ENCODE measurements at regions not wholly inside any gene's neighbourhood (a gene's known extent, or its start where the extent isn't known, plus 50 kb on each side); places are given as distances from the start of the nearest gene placed in this dataset.
"Not testable (repeated sequence)": the region's sequence is repeated elsewhere in the genome, so short reads cannot be mapped to it uniquely, and the experiment has no call there.

DNA sequence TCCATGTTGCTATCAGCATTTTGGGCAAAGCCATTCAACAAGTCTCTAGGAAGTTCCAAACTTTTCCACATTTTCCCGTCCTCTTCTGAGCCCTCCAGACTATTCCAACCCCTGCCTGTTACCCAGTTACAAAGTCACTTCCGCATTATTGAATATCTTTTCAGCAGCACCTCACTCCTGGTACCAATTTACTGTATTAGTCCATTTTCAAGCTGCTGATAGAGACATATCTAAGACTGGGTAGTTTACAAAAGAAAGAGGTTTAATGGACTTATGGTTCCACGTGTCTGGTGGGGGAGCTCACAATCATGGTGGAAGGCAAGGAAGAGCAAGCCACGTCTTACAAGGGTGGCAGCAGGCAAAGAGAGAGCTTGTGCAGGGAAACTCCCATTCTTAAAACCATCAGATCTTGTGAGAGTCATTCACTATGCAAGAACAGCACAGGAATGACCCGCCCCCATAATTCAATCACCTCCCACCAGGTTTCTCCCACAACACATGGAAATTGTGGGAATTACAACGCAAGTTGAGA lies 435.6 kb upstream of the GRM7 start:
- Histone ChIP-seq H3K4me1 (replicated peaks; ENCODE audit: insufficient read depth) (no peaks in the 10 kb centered on the region), H3K4me3 (no peak overlapping the region), H3K36me3 (ENCODE audit: low read depth) (no peaks in the 10 kb centered on the region), H3K27me3 (ENCODE audit: insufficient read depth, low read depth) (no peaks in the 10 kb centered on the region), H3K27ac (no peak overlapping the region), H3K9me2 (ENCODE audit: insufficient read depth) (no peaks in the 10 kb centered on the region), H3K9me3 (ENCODE audit: insufficient read depth, low read depth) (peaks cover 8% of the 10 kb centered on the region), H3K4me2 (no peak overlapping the region), H3F3A (ENCODE audit: insufficient read depth, low read depth) (no peaks in the 10 kb centered on the region), H4K20me1 (ENCODE audit: insufficient read depth) (no peaks in the 10 kb centered on the region), H3K79me2 (ENCODE audit: low read depth) (no peaks in the 10 kb centered on the region), H2AFZ (no peak overlapping the region)
- ChIA-PET POLR2A (ENCODE audit: unreplicated experiment) (no interaction called here), CTCF (no interaction called here)
- intact Hi-C loops (cut with micrococcal nuclease; ENCODE audit: unreplicated experiment): no loop called here
- BruUV-seq (replicated peaks): no TSS peak
- no peak for DNase-seq
- TF ChIP-seq, protein P1, sequence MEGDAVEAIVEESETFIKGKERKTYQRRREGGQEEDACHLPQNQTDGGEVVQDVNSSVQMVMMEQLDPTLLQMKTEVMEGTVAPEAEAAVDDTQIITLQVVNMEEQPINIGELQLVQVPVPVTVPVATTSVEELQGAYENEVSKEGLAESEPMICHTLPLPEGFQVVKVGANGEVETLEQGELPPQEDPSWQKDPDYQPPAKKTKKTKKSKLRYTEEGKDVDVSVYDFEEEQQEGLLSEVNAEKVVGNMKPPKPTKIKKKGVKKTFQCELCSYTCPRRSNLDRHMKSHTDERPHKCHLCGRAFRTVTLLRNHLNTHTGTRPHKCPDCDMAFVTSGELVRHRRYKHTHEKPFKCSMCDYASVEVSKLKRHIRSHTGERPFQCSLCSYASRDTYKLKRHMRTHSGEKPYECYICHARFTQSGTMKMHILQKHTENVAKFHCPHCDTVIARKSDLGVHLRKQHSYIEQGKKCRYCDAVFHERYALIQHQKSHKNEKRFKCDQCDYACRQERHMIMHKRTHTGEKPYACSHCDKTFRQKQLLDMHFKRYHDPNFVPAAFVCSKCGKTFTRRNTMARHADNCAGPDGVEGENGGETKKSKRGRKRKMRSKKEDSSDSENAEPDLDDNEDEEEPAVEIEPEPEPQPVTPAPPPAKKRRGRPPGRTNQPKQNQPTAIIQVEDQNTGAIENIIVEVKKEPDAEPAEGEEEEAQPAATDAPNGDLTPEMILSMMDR (conservative IDR thresholded peaks at IDR 0.05): no peak
- no peak for TF ChIP-seq EZH2 (IDR thresholded peaks at IDR 0.05; ENCODE audit: low read depth)

DNA sequence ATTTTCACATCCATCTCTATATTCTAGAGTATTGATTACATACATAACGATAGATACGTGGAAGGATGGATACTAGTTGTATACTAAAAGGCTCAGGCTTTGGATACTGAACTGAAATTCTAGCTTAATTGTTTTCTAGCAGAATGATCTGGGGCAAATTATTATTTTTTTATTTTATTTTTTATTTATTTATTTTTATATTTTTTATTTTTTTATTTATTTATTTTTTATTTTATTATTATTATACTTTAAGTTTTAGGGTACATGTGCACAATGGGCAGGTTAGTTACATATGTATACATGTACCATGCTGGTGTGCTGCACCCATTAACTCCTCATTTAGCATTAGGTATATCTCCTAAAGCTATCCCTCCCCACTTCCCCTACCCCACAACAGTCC lies 432.6 kb upstream of the GRM7 start:
- H3K27me3 ChIP-seq (ENCODE audit: insufficient read depth, low read depth); H3K79me2 ChIP-seq (ENCODE audit: low read depth); H3K4me1 ChIP-seq (replicated peaks; ENCODE audit: insufficient read depth); H3F3A ChIP-seq (ENCODE audit: insufficient read depth, low read depth); H3K9me2 ChIP-seq (ENCODE audit: insufficient read depth); intact Hi-C loops (cut with micrococcal nuclease; ENCODE audit: unreplicated experiment); CTCF ChIA-PET; H3K36me3 ChIP-seq (ENCODE audit: low read depth); DNase-seq; H3K27ac ChIP-seq; H3K4me2 ChIP-seq; H3K4me3 ChIP-seq; H2AFZ ChIP-seq; H4K20me1 ChIP-seq (ENCODE audit: insufficient read depth); BruUV-seq (replicated peaks); H3K9me3 ChIP-seq (ENCODE audit: insufficient read depth, low read depth); POLR2A ChIA-PET (ENCODE audit: unreplicated experiment): not testable (repeated sequence)

DNA sequence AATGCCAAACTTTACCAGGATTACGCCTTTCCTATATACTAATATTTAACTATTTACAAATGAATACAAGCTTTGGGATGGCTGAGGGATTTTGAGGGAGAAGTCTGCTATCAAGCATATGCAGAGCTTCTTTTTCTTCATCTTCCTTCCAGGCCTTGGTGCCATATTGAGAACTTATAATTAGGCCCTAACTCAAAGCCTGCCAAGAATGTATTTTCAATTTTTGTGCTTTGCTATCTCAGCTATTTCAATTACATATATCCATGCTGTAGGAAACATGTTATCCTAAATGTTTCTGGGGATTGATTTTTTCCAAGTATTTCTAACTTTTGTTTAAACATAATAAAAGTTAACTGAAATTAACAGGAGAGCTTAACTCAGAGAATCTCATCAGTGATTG lies 425.0 kb upstream of the GRM7 start:
- TF ChIP-seq EZH2 (IDR thresholded peaks at IDR 0.05; ENCODE audit: low read depth): no peak
- TF ChIP-seq, protein P1 (conservative IDR thresholded peaks at IDR 0.05): no peak
- H2AFZ ChIP-seq: no peak overlapping the region
- no peak for DNase-seq
- H3F3A ChIP-seq (ENCODE audit: insufficient read depth, low read depth): no peaks in the 10 kb centered on the region
- H3K4me1 ChIP-seq (replicated peaks; ENCODE audit: insufficient read depth): no peaks in the 10 kb centered on the region
- H3K36me3 ChIP-seq (ENCODE audit: low read depth): no peaks in the 10 kb centered on the region
- no peaks in the 10 kb centered on the region for H3K79me2 ChIP-seq (ENCODE audit: low read depth)
- ChIA-PET CTCF (no interaction called here), POLR2A (ENCODE audit: unreplicated experiment) (no interaction called here)
- H3K9me2 ChIP-seq (ENCODE audit: insufficient read depth): no peaks in the 10 kb centered on the region
- no peaks in the 10 kb centered on the region for H3K27me3 ChIP-seq (ENCODE audit: insufficient read depth, low read depth)
- intact Hi-C loops (cut with micrococcal nuclease; ENCODE audit: unreplicated experiment): no loop called here
- H3K27ac ChIP-seq: no peak overlapping the region
- H3K4me2 ChIP-seq: no peak overlapping the region
- H3K4me3 ChIP-seq: no peak overlapping the region
- BruUV-seq (replicated peaks): no TSS peak
- H3K9me3 ChIP-seq (ENCODE audit: insufficient read depth, low read depth): no peaks in the 10 kb centered on the region
- H4K20me1 ChIP-seq (ENCODE audit: insufficient read depth): no peaks in the 10 kb centered on the region

DNA sequence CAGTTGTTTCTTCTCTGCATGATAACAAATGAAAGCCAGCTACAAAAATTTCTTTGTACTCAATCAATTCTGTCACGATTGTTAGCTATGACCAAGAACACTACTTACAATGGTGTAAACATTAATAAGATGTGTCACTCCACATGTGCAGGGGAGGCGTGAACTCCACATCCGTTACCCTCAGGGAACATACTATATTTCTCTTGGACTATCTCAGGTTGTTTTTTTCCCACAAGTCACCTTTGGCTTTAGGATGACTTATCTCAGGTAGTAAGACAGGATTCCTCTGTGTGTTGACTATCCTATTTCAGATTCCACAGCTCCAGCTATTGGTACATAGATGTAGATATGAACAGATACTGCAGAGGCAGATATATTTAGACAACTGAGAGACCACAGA lies 423.3 kb upstream of the GRM7 start:
- Histone ChIP-seq H3K4me3 (no peak overlapping the region), H3K27me3 (ENCODE audit: insufficient read depth, low read depth) (no peaks in the 10 kb centered on the region), H3K9me2 (ENCODE audit: insufficient read depth) (no peaks in the 10 kb centered on the region), H3K79me2 (ENCODE audit: low read depth) (no peaks in the 10 kb centered on the region), H3K27ac (no peak overlapping the region), H3K4me1 (replicated peaks; ENCODE audit: insufficient read depth) (no peaks in the 10 kb centered on the region), H2AFZ (no peak overlapping the region), H3F3A (ENCODE audit: insufficient read depth, low read depth) (no peaks in the 10 kb centered on the region), H4K20me1 (ENCODE audit: insufficient read depth) (no peaks in the 10 kb centered on the region), H3K9me3 (ENCODE audit: insufficient read depth, low read depth) (no peaks in the 10 kb centered on the region), H3K36me3 (ENCODE audit: low read depth) (no peaks in the 10 kb centered on the region), H3K4me2 (no peak overlapping the region)
- no peak for DNase-seq
- CTCF ChIA-PET: no interaction called here
- POLR2A ChIA-PET (ENCODE audit: unreplicated experiment): no interaction called here
- intact Hi-C loops (cut with micrococcal nuclease; ENCODE audit: unreplicated experiment): no loop called here
- no TSS peak for BruUV-seq (replicated peaks)
- no peak for TF ChIP-seq EZH2 (IDR thresholded peaks at IDR 0.05; ENCODE audit: low read depth)
- TF ChIP-seq, protein P1 (conservative IDR thresholded peaks at IDR 0.05): no peak
